ENCODE measurements at regions not wholly inside any gene's neighbourhood (a gene's known extent, or its start where the extent isn't known, plus 50 kb on each side); places are given as distances from the start of the nearest gene placed in this dataset.

- no peak for TF ChIP-seq POLR2A (IDR thresholded peaks at IDR 0.05)
- TF ChIP-seq CTCF (IDR thresholded peaks at IDR 0.05), result no peak
These were observed 98.7 kb upstream of the VAV3 start for GRCh38 chr1:108063703-108064102.

All from thyroid gland (tissue), 4 donors.